HG03442 (cell line): ENCODE measurements at regions not wholly inside any gene's neighbourhood (a gene's known extent, or its start where the extent isn't known, plus 50 kb on each side); places are given as distances from the start of the nearest gene placed in this dataset.
"Not testable (repeated sequence)": the region's sequence is repeated elsewhere in the genome, so short reads cannot be mapped to it uniquely, and the experiment has no call there.

Experiments
- ATAC-seq: cut with Tn5 transposase; IDR thresholded peaks from one replicate; pipeline ENCODE4 v1.9.1; 2021; ENCODE audit warnings: mild to moderate bottlenecking, moderate library complexity; ENCODE audit not compliant: unreplicated experiment

GRCh38 chr13:50129706-50130122, 114.5 kb downstream of the KCNRG start:
- no peak for ATAC-seq

GRCh38 chr13:50130123-50130946, 115.1 kb downstream of the KCNRG start:
- no peak for ATAC-seq

GRCh38 chr13:50131920-50132903, 117.0 kb downstream of the KCNRG start:
- ATAC-seq: no peak

- no peak for ATAC-seq
Observed at GRCh38 chr13:50132904-50133357, 117.7 kb downstream of the KCNRG start.

- no peak for ATAC-seq
Observed at GRCh38 chr13:50133358-50133953, 118.2 kb downstream of the KCNRG start.

- ATAC-seq: no peak
Observed at GRCh38 chr13:50136226-50136625, 121.0 kb downstream of the KCNRG start.

GRCh38 chr13:50136678-50137077, 121.4 kb downstream of the KCNRG start:
- no peak for ATAC-seq

GRCh38 chr13:50139435-50139934, 124.2 kb downstream of the KCNRG start:
- ATAC-seq: not testable (repeated sequence)

- ATAC-seq: no peak
Observed at GRCh38 chr13:50140153-50140552, 124.9 kb downstream of the KCNRG start.

GRCh38 chr13:50140581-50141374, 125.5 kb downstream of the KCNRG start:
- ATAC-seq: no peak

GRCh38 chr13:50141375-50141975, 126.2 kb downstream of the KCNRG start:
- ATAC-seq: no peak

- ATAC-seq: no peak
Observed at GRCh38 chr13:50144246-50145160, 129.3 kb downstream of the KCNRG start.

- ATAC-seq: no peak
Observed at GRCh38 chr13:50149214-50149613, 134.0 kb downstream of the KCNRG start.

- ATAC-seq: no peak
Observed at GRCh38 chr13:50149932-50150331, 134.7 kb downstream of the KCNRG start.

- ATAC-seq: no peak
Observed at GRCh38 chr13:50152224-50152623, 137.0 kb downstream of the KCNRG start.

- no peak for ATAC-seq
Observed at GRCh38 chr13:50152655-50153309, 137.5 kb downstream of the KCNRG start.

- ATAC-seq: no peak
Observed at GRCh38 chr13:50153401-50153800, 138.2 kb downstream of the KCNRG start.

- ATAC-seq: no peak
Observed at GRCh38 chr13:50153876-50154275, 138.6 kb downstream of the KCNRG start.
